ENCODE measurements at regions not wholly inside any gene's neighbourhood (a gene's known extent, or its start where the extent isn't known, plus 50 kb on each side); places are given as distances from the start of the nearest gene placed in this dataset.

GRCh38 chr11:36729825-36730224 lies 131.8 kb upstream of the RAG2 start:
- TF ChIP-seq CTCF (IDR thresholded peaks at IDR 0.05) (no peak), POLR2A (IDR thresholded peaks at IDR 0.05) (no peak)

Data from uterus (tissue), 2 donors.